ENCODE measurements at regions not wholly inside any gene's neighbourhood (a gene's known extent, or its start where the extent isn't known, plus 50 kb on each side); places are given as distances from the start of the nearest gene placed in this dataset.
A peak's percentile ranks its signal among the peaks of the same experiment; 100 is the strongest.

DNA sequence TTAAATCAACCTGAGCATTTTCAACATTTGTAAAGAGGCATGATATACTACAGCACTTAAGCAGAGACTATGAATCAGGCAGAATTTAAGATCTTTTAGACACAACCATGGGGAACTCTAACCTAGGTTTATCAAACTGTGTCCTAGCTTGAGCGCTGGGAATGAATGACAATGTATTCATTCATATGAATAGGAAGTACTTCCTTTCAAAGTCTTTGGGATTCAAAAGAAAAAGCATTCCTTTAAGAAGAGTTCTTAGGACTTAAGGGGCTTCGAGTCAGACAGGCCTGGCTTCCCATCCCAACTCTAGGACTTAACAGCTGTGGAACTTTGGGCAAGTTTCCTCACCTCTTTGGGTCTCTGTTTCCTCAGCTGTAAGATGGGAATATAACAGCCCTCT lies 104.6 kb downstream of the ANAPC4 start:
- Histone ChIP-seq H3K9me3 (ENCODE audit: control insufficient read depth, low read depth, low read length) (no peaks in the 10 kb centered on the region), H3K27me3 (ENCODE audit: control insufficient read depth, extremely low read depth, insufficient read depth, low read length) (peaks cover 9% of the 10 kb centered on the region), H3K27ac (ENCODE audit: control insufficient read depth, insufficient read depth, low read length) (no peak overlapping the region), H3K79me2 (ENCODE audit: control insufficient read depth, insufficient read depth, low read length) (no peaks in the 10 kb centered on the region), H3K9ac (ENCODE audit: control insufficient read depth, extremely low read depth, insufficient read depth, low read length) (no peak overlapping the region), H3K4me2 (ENCODE audit: control insufficient read depth, extremely low read depth, insufficient read depth, low read depth, low read length) (no peak overlapping the region), H3K4me3 (ENCODE audit: control insufficient read depth in 2 of 3, extremely low read depth in 1 of 3, insufficient read depth in 2 of 3, low read depth in 1 of 3, low read length in 3 of 3) (no peak overlapping the region), H3K9me1 (ENCODE audit: control insufficient read depth, extremely low read depth, insufficient read depth, low read length) (no peaks in the 10 kb centered on the region), H4K20me1 (ENCODE audit: control insufficient read depth, extremely low read depth, insufficient read depth, low read length) (no peaks in the 10 kb centered on the region), H3K4me1 (ENCODE audit: control insufficient read depth, extremely low read depth, insufficient read depth, low read length) (peaks cover 10% of the 10 kb centered on the region), H2AFZ (ENCODE audit: control insufficient read depth, low read length) (no peak overlapping the region), H3K36me3 (ENCODE audit: control insufficient read depth in 2 of 2, extremely low read depth in 1 of 2, insufficient read depth in 2 of 2, low read length in 2 of 2) (no peaks in the 10 kb centered on the region)
- TF ChIP-seq, protein P1, sequence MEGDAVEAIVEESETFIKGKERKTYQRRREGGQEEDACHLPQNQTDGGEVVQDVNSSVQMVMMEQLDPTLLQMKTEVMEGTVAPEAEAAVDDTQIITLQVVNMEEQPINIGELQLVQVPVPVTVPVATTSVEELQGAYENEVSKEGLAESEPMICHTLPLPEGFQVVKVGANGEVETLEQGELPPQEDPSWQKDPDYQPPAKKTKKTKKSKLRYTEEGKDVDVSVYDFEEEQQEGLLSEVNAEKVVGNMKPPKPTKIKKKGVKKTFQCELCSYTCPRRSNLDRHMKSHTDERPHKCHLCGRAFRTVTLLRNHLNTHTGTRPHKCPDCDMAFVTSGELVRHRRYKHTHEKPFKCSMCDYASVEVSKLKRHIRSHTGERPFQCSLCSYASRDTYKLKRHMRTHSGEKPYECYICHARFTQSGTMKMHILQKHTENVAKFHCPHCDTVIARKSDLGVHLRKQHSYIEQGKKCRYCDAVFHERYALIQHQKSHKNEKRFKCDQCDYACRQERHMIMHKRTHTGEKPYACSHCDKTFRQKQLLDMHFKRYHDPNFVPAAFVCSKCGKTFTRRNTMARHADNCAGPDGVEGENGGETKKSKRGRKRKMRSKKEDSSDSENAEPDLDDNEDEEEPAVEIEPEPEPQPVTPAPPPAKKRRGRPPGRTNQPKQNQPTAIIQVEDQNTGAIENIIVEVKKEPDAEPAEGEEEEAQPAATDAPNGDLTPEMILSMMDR (optimal IDR thresholded peaks at IDR 0.05 in 1 of 3, IDR thresholded peaks at IDR 0.05 in 1 of 3, conservative IDR thresholded peaks at IDR 0.05 in 1 of 3; ENCODE audit: extremely low read depth in 1 of 3, insufficient read depth in 2 of 3, low read length in 3 of 3) = no peak
- TF ChIP-seq EZH2 (IDR thresholded peaks at IDR 0.05; ENCODE audit: low read length) = no peak
- dilution Hi-C loops (cut with MboI; ENCODE audit: extremely low pct_ligation_motif_present, low sequenced_read_pairs) = no loop called here
- DNase-seq (ENCODE audit: low read depth, low spot score) (no peak), FAIRE-seq (no peak)

GRCh38 chr4:25484243-25484721 lies 107.2 kb downstream of the ANAPC4 start:
- DNase-seq (ENCODE audit: low read depth, low spot score) = peak; percentile 32
- peaks cover 10% of the 10 kb centered on the region for H3K4me1 ChIP-seq (ENCODE audit: control insufficient read depth, extremely low read depth, insufficient read depth, low read length)
- no peak overlapping the region for H3K9ac ChIP-seq (ENCODE audit: control insufficient read depth, extremely low read depth, insufficient read depth, low read length)
- H3K36me3 ChIP-seq (ENCODE audit: control insufficient read depth in 2 of 2, extremely low read depth in 1 of 2, insufficient read depth in 2 of 2, low read length in 2 of 2) = no peaks in the 10 kb centered on the region
- H3K9me3 ChIP-seq (ENCODE audit: control insufficient read depth, low read depth, low read length) = peaks cover 7% of the 10 kb centered on the region
- no peak overlapping the region for H2AFZ ChIP-seq (ENCODE audit: control insufficient read depth, low read length)
- H3K4me2 ChIP-seq (ENCODE audit: control insufficient read depth, extremely low read depth, insufficient read depth, low read depth, low read length) = peak overlapping the region; percentile 1
- no peaks in the 10 kb centered on the region for H4K20me1 ChIP-seq (ENCODE audit: control insufficient read depth, extremely low read depth, insufficient read depth, low read length)
- H3K4me3 ChIP-seq (ENCODE audit: control insufficient read depth in 2 of 3, extremely low read depth in 1 of 3, insufficient read depth in 2 of 3, low read depth in 1 of 3, low read length in 3 of 3) = no peak overlapping the region
- FAIRE-seq = peak; percentile 29
- no peaks in the 10 kb centered on the region for H3K79me2 ChIP-seq (ENCODE audit: control insufficient read depth, insufficient read depth, low read length)
- H3K9me1 ChIP-seq (ENCODE audit: control insufficient read depth, extremely low read depth, insufficient read depth, low read length) = no peaks in the 10 kb centered on the region
- no peak overlapping the region for H3K27ac ChIP-seq (ENCODE audit: control insufficient read depth, insufficient read depth, low read length)
- dilution Hi-C loops (cut with MboI; ENCODE audit: extremely low pct_ligation_motif_present, low sequenced_read_pairs) = no loop called here
- H3K27me3 ChIP-seq (ENCODE audit: control insufficient read depth, extremely low read depth, insufficient read depth, low read length) = peaks cover 9% of the 10 kb centered on the region
- TF ChIP-seq, protein P1 (optimal IDR thresholded peaks at IDR 0.05 in 1 of 3, IDR thresholded peaks at IDR 0.05 in 1 of 3, conservative IDR thresholded peaks at IDR 0.05 in 1 of 3; ENCODE audit: extremely low read depth in 1 of 3, insufficient read depth in 2 of 3, low read length in 3 of 3) = no peak
- no peak for TF ChIP-seq EZH2 (IDR thresholded peaks at IDR 0.05; ENCODE audit: low read length)
